DOHH2 (cell line): ENCODE measurements at regions not wholly inside any gene's neighbourhood (a gene's known extent, or its start where the extent isn't known, plus 50 kb on each side); places are given as distances from the start of the nearest gene placed in this dataset.

Experiments
- EZH2phosphoT487 ChIP-seq: fragments of 200-600 bp; sonication (generic); IDR thresholded peaks from 2 replicates; pipeline ENCODE4 v1.6.1; 2017; ENCODE audit warnings: borderline replicate concordance, mild to moderate bottlenecking, antibody characterized with exemption, low read length, moderate library complexity, mixed read lengths
- TF ChIP-seq, protein P1 (sequence below): fragments of 200-600 bp; sonication (generic); IDR thresholded peaks from one replicate; pipeline ENCODE4 v1.5.1; 2014; ENCODE audit warnings: antibody characterized with exemption, mild to moderate bottlenecking, low read depth, low read length; ENCODE audit not compliant: poor library complexity, severe bottlenecking

DNA sequence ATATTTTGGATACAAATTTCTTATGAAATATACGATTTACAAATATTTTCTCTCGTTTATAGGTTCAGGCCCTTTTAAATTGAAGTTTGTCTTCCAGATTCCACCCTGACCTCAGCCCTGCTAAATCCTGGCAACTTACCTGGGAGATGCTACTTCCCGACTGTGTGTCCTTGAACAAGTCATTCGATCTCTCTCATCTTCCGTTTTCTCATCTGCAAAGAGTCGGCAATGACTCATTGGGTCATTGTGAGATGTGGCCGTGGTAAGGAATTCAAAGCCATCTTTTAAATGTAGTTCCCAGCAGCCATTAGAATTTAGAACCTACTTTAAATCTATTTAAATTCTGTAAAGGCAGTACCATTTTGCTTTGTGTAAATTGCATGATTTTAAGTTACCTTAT, 72.5 kb downstream of the LHX2 start:
- TF ChIP-seq, protein P1, sequence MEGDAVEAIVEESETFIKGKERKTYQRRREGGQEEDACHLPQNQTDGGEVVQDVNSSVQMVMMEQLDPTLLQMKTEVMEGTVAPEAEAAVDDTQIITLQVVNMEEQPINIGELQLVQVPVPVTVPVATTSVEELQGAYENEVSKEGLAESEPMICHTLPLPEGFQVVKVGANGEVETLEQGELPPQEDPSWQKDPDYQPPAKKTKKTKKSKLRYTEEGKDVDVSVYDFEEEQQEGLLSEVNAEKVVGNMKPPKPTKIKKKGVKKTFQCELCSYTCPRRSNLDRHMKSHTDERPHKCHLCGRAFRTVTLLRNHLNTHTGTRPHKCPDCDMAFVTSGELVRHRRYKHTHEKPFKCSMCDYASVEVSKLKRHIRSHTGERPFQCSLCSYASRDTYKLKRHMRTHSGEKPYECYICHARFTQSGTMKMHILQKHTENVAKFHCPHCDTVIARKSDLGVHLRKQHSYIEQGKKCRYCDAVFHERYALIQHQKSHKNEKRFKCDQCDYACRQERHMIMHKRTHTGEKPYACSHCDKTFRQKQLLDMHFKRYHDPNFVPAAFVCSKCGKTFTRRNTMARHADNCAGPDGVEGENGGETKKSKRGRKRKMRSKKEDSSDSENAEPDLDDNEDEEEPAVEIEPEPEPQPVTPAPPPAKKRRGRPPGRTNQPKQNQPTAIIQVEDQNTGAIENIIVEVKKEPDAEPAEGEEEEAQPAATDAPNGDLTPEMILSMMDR: no peak
- TF ChIP-seq EZH2phosphoT487: no peak
